DND-41 (cell line): ENCODE measurements at regions not wholly inside any gene's neighbourhood (a gene's known extent, or its start where the extent isn't known, plus 50 kb on each side); places are given as distances from the start of the nearest gene placed in this dataset.

Experiments used
- EZH2 ChIP-seq: IDR thresholded peaks from 3 replicates; pipeline ENCODE4 v1.6.1; 2012; ENCODE audit warnings: borderline replicate concordance, low read depth, mild to moderate bottlenecking, moderate library complexity, low read length, inconsistent platforms; ENCODE audit not compliant: severe bottlenecking
- TF ChIP-seq, protein P1 (sequence below): IDR thresholded peaks from 2 replicates; pipeline ENCODE4 v1.5.1; 2012; ENCODE audit warnings: borderline replicate concordance, low read length, moderate library complexity, mild to moderate bottlenecking; ENCODE audit not compliant: poor library complexity, severe bottlenecking; ENCODE audit errors: extremely low read depth

DNA sequence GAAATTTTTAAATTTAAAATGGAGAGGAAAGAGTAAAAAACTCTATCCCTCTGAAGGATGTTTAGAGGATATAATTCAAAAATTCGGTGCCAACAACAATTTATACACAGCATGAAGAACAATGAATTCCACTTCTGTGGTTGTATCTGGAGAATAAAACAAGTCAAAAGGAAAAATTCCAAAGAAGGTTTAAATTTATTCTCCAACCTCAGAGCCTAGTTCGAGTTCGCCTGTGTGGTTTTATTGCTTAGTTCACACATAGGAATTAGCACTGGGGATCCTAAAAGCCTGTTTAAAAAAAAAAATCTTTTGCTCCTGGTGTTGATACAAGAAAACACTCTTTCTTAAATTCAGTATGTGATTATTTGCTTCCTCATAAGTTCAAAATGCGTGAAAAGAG lies 79.2 kb downstream of the LLPH start:
- TF ChIP-seq EZH2: no peak
- TF ChIP-seq, protein P1, sequence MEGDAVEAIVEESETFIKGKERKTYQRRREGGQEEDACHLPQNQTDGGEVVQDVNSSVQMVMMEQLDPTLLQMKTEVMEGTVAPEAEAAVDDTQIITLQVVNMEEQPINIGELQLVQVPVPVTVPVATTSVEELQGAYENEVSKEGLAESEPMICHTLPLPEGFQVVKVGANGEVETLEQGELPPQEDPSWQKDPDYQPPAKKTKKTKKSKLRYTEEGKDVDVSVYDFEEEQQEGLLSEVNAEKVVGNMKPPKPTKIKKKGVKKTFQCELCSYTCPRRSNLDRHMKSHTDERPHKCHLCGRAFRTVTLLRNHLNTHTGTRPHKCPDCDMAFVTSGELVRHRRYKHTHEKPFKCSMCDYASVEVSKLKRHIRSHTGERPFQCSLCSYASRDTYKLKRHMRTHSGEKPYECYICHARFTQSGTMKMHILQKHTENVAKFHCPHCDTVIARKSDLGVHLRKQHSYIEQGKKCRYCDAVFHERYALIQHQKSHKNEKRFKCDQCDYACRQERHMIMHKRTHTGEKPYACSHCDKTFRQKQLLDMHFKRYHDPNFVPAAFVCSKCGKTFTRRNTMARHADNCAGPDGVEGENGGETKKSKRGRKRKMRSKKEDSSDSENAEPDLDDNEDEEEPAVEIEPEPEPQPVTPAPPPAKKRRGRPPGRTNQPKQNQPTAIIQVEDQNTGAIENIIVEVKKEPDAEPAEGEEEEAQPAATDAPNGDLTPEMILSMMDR: no peak
